ENCODE measurements at regions not wholly inside any gene's neighbourhood (a gene's known extent, or its start where the extent isn't known, plus 50 kb on each side); places are given as distances from the start of the nearest gene placed in this dataset.

GRCh38 chr5:86780018-86780417 is 162.3 kb downstream of the COX7C start:
- Histone ChIP-seq H3K9ac (ENCODE audit: low read length) (no peak overlapping the region), H3K9me3 (ENCODE audit: low read length) (no peaks in the 10 kb centered on the region), H2AFZ (ENCODE audit: low read length) (no peak overlapping the region), H3K4me3 (ENCODE audit: low read depth, low read length, poor library complexity, severe bottlenecking) (no peak overlapping the region), H4K20me1 (ENCODE audit: insufficient read depth, low read length) (no peaks in the 10 kb centered on the region), H3K79me2 (ENCODE audit: insufficient read depth, low read length) (no peaks in the 10 kb centered on the region), H3K4me2 (ENCODE audit: low read length) (no peak overlapping the region), H3K4me1 (ENCODE audit: insufficient read depth, low read length, severe bottlenecking) (no peaks in the 10 kb centered on the region), H3F3A (ENCODE audit: insufficient read depth, low read length) (no peaks in the 10 kb centered on the region), H3K27me3 (ENCODE audit: insufficient read depth, low read length) (no peaks in the 10 kb centered on the region), H3K36me3 (ENCODE audit: insufficient read depth, low read length) (no peaks in the 10 kb centered on the region), H3K9me2 (ENCODE audit: low read depth, low read length) (no peaks in the 10 kb centered on the region), H3K27ac (ENCODE audit: low read depth, low read length, poor library complexity, severe bottlenecking) (no peak overlapping the region)
- TF ChIP-seq CTCF (IDR thresholded peaks at IDR 0.05; ENCODE audit: low read length) (no peak), EZH2 (IDR thresholded peaks at IDR 0.05; ENCODE audit: borderline replicate concordance, low read length) (no peak)

DNA sequence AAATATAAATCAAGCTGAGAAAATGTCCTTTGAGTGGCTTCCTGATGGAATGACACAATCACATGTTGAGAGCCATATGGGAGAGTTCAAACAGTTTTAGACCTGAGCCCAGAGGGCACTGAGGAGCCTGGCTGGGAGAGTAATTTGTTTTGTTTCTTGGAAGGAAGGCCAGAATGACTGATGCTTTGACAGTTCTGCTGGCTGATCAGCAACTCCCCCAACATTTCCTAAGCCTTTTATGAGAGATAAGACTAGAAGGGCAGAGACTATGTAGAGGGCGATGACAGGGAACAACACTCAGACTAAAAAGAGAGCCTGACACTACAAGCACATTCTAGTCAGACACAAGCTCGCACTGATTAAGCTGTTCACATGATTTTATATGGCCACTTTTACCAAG is 169.2 kb downstream of the COX7C start:
- no peaks in the 10 kb centered on the region for H3K4me1 ChIP-seq (ENCODE audit: insufficient read depth, low read length, severe bottlenecking)
- no peaks in the 10 kb centered on the region for H3K36me3 ChIP-seq (ENCODE audit: insufficient read depth, low read length)
- no peaks in the 10 kb centered on the region for H3K9me2 ChIP-seq (ENCODE audit: low read depth, low read length)
- H2AFZ ChIP-seq (ENCODE audit: low read length), result no peak overlapping the region
- no peak overlapping the region for H3K4me3 ChIP-seq (ENCODE audit: low read depth, low read length, poor library complexity, severe bottlenecking)
- H3K9ac ChIP-seq (ENCODE audit: low read length), result no peak overlapping the region
- no peak overlapping the region for H3K4me2 ChIP-seq (ENCODE audit: low read length)
- no peaks in the 10 kb centered on the region for H4K20me1 ChIP-seq (ENCODE audit: insufficient read depth, low read length)
- no peaks in the 10 kb centered on the region for H3K79me2 ChIP-seq (ENCODE audit: insufficient read depth, low read length)
- no peak overlapping the region for H3K27ac ChIP-seq (ENCODE audit: low read depth, low read length, poor library complexity, severe bottlenecking)
- H3K9me3 ChIP-seq (ENCODE audit: low read length), result no peaks in the 10 kb centered on the region
- H3K27me3 ChIP-seq (ENCODE audit: insufficient read depth, low read length), result no peaks in the 10 kb centered on the region
- H3F3A ChIP-seq (ENCODE audit: insufficient read depth, low read length), result no peaks in the 10 kb centered on the region
- no peak for TF ChIP-seq CTCF (IDR thresholded peaks at IDR 0.05; ENCODE audit: low read length)
- no peak for TF ChIP-seq EZH2 (IDR thresholded peaks at IDR 0.05; ENCODE audit: borderline replicate concordance, low read length)

DNA sequence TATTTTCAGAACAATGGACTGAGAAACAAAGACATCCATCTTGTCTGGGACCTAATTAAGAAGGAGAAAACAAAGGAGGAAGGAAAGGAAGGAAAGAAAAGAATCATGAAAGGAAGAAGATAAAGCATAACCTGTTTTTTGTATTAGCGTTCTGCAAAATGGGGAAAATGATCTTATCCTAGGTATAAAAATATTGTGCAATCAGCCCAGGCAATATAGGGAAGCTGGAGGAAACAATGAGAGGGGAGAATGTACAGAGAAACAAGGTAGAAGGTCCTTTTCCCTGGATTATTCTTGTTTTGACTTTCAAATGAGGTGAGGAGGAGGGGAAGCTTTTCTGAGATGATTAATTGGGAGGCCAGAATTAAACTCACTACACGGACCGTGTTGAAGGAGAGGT is 177.9 kb downstream of the COX7C start:
- TF ChIP-seq EZH2 (IDR thresholded peaks at IDR 0.05; ENCODE audit: borderline replicate concordance, low read length) (no peak), CTCF (IDR thresholded peaks at IDR 0.05; ENCODE audit: low read length) (no peak)

More for the DNA sequence above, 177.9 kb downstream of the COX7C start:
- Histone ChIP-seq H3K9me2 (ENCODE audit: low read depth, low read length) (no peaks in the 10 kb centered on the region), H4K20me1 (ENCODE audit: insufficient read depth, low read length) (no peaks in the 10 kb centered on the region), H3K27me3 (ENCODE audit: insufficient read depth, low read length) (no peaks in the 10 kb centered on the region), H3K9ac (ENCODE audit: low read length) (no peak overlapping the region), H3K9me3 (ENCODE audit: low read length) (no peaks in the 10 kb centered on the region), H3F3A (ENCODE audit: insufficient read depth, low read length) (no peaks in the 10 kb centered on the region), H3K4me2 (ENCODE audit: low read length) (no peak overlapping the region), H3K4me1 (ENCODE audit: insufficient read depth, low read length, severe bottlenecking) (no peaks in the 10 kb centered on the region), H3K79me2 (ENCODE audit: insufficient read depth, low read length) (no peaks in the 10 kb centered on the region), H3K27ac (ENCODE audit: low read depth, low read length, poor library complexity, severe bottlenecking) (no peak overlapping the region), H3K4me3 (ENCODE audit: low read depth, low read length, poor library complexity, severe bottlenecking) (no peak overlapping the region), H2AFZ (ENCODE audit: low read length) (no peak overlapping the region), H3K36me3 (ENCODE audit: insufficient read depth, low read length) (no peaks in the 10 kb centered on the region)
